Stimulated activated naive CD8-positive, alpha-beta T cell treated with anti-CD3 and anti-CD28 coated beads, Interleukin-15, amount 100 ng/mL, for 72 hours (primary cell): ENCODE measurements at regions not wholly inside any gene's neighbourhood (a gene's known extent, or its start where the extent isn't known, plus 50 kb on each side); places are given as distances from the start of the nearest gene placed in this dataset.

Experiments
- ATAC-seq: fragments of 150-1000 bp; cut with Tn5 transposase; 2 replicates; pipeline ENCODE4 v1.10.0; 2021; ENCODE audit warnings: mild to moderate bottlenecking, moderate library complexity
- DNase-seq, 2 donors: peaks; one replicate each; pipeline ENCODE4 v3.0.0; 2021 to 2022
- H3K27ac Mint-ChIP-seq, 2 donors: one replicate each; pipeline ENCODE4 v1.8.0; 2022; ENCODE audit warnings: mild to moderate bottlenecking in 2 of 2, mixed read lengths in 2 of 2, moderate library complexity in 2 of 2
- H3K27me3 Mint-ChIP-seq: one replicate; pipeline ENCODE4 v1.8.0; 2022; ENCODE audit warnings: mixed read lengths
- H3K4me1 Mint-ChIP-seq: one replicate; pipeline ENCODE4 v1.8.0; 2022; ENCODE audit warnings: mild to moderate bottlenecking, mixed read lengths
- H3K4me3 Mint-ChIP-seq, 2 donors: one replicate each; pipeline ENCODE4 v1.8.0; 2022; ENCODE audit warnings: mild to moderate bottlenecking in 2 of 2, mixed read lengths in 2 of 2, moderate library complexity in 1 of 2
- H3K9me3 Mint-ChIP-seq, 2 donors: one replicate each; pipeline ENCODE4 v1.8.0; 2022; ENCODE audit warnings: mixed read lengths in 2 of 2

DNA sequence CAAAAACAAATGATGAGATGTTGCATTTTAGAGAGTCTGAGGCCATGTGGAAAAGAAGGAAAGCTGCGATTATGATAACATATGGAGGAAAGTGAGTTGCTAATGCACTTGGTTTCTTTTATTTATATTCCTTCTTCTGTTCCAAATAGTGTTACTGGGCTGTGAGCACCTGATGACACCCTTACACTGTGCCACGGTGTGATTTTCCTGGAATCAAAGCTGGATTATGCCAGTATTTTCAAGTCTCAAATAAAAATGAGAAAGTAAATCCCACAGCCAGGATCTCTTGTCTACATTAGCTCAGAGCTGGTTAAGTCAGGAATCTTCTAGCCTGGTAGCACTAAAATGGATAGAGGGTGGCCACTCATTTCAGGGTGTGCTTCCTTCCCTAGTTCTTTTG lies 670.8 kb downstream of the TDRD15 start:
- ATAC-seq = no peak
- Mint-ChIP-seq H3K27ac (no peak overlapping the region), H3K4me1 (no peaks in the 10 kb centered on the region)

DNA sequence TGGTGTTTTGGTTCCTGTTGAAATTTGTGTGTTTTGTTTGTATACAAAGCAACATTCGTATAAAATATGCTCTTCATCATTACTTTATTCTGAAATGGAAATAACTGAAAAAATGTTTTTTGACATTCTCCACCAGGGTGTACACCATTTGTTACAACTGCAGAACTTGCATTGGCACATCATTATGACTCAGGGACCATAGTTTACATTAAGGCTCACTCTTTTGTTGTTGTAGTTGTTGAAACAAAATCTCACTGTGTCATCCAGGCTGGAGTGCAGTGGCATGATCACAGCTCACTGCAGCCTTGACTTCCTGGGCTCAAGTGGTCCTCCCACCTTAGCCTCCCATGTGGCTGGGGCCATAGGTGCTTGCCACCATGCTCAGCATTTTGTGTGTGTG lies 676.6 kb downstream of the TDRD15 start:
- Mint-ChIP-seq H3K4me3 (no peak overlapping the region), H3K4me1 (no peaks in the 10 kb centered on the region), H3K27ac (no peak overlapping the region), H3K27me3 (no peaks in the 10 kb centered on the region), H3K9me3 (peaks cover 0 to 6% of the 10 kb centered on the region in 2 donors)
- no peak for DNase-seq
- no peak for ATAC-seq

More for the DNA sequence above, 670.8 kb downstream of the TDRD15 start:
- DNase-seq = no peak
- Mint-ChIP-seq H3K27me3 (no peaks in the 10 kb centered on the region), H3K9me3 (peaks cover 8 to 10% of the 10 kb centered on the region in 2 donors), H3K4me3 (no peak overlapping the region)

DNA sequence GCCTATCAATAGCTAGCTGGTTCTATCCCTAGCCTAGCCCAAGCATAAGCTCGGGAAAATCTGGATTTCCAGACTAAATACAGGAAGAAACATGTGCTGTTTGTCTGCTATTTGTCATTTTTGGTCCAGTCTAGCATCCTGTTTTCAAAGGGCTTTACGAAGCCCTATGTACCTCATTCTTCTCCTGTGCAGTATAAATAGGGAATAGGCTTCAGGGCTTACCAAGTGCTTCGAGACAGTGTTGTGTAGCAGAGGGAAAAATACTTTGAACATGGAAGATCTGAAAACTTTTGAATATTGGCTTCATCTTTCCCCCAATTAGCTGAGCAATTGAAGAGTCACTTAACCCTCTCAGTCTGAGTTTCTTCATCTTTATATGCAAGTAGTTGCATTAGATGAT lies 679.8 kb downstream of the TDRD15 start:
- H3K9me3 Mint-ChIP-seq = peaks cover 0 to under 1% of the 10 kb centered on the region in 2 donors
- no peak for ATAC-seq
- DNase-seq = no peak
- no peaks in the 10 kb centered on the region for H3K27me3 Mint-ChIP-seq
- H3K27ac Mint-ChIP-seq = no peak overlapping the region
- no peaks in the 10 kb centered on the region for H3K4me1 Mint-ChIP-seq
- no peak overlapping the region for H3K4me3 Mint-ChIP-seq

DNA sequence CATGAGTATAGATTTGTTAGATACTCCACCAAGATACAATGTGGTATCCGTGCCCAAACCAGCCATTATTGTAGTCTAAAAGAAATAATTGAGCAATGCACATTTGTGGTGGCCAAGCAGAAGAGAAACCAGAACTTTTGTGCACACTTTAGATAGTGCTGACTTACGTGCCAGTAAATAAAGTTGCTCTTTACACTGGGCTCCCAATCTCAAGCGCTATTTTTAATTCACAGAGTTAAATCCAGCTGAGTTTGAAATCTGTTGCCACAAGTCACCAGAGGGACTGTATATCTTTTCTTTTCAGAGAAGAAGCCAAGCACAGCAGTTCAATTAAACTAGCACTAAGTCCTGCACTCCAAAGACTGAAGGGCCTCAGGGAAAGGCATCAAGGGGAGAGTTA lies 680.4 kb downstream of the TDRD15 start:
- no peak for DNase-seq
- ATAC-seq = no peak
- H3K27ac Mint-ChIP-seq = no peak overlapping the region
- no peak overlapping the region for H3K4me3 Mint-ChIP-seq
- no peaks in the 10 kb centered on the region for H3K4me1 Mint-ChIP-seq
- H3K27me3 Mint-ChIP-seq = no peaks in the 10 kb centered on the region
- no peaks in the 10 kb centered on the region for H3K9me3 Mint-ChIP-seq

DNA sequence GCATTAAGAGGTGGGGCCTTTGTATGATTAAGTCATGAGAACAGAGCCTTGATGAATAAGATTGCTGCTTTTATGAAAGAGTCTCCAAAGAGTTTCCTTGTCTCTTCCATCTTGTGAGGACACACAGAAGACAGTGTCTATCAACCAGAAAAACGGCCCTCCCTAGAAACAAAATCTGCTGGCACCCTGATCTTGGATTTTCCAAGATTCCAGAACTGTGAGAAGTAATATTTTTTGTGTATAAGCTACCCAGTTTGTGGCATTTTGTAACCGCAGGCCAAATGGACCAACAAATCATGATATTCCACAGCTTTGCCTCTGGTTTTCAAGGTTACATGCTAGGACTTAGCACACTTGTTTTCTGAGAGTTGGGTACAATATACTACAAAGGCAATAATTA lies 687.8 kb downstream of the TDRD15 start:
- H3K9me3 Mint-ChIP-seq = peaks cover 0 to 9% of the 10 kb centered on the region in 2 donors
- DNase-seq (no peak), ATAC-seq (no peak)
- H3K27me3 Mint-ChIP-seq = no peaks in the 10 kb centered on the region
- no peak overlapping the region for H3K27ac Mint-ChIP-seq
- H3K4me1 Mint-ChIP-seq = no peaks in the 10 kb centered on the region
- H3K4me3 Mint-ChIP-seq = no peak overlapping the region

DNA sequence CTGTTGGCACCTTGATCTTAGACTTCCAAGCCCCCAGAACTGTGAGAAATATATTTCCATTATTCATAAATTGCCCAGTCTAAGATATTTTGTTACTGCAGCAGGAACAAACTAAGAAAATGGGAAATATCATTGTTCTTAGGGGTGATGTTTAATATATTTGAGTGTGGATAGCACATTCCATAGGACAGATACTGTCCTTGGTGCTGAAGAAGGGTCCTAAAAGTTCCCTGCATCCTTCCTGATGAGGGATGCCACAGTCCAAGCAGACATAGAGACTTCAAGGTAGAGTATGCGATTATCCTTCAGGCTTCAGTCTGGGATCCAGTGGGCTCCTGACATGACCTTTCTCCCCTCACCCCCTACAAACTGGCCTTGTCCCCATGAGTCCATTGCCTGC lies 689.0 kb downstream of the TDRD15 start:
- H3K4me3 Mint-ChIP-seq = no peak overlapping the region
- no peaks in the 10 kb centered on the region for H3K4me1 Mint-ChIP-seq
- ATAC-seq = no peak
- H3K27me3 Mint-ChIP-seq = no peaks in the 10 kb centered on the region
- no peak overlapping the region for H3K27ac Mint-ChIP-seq
- no peak for DNase-seq
- H3K9me3 Mint-ChIP-seq = peaks cover 0 to 9% of the 10 kb centered on the region in 2 donors

DNA sequence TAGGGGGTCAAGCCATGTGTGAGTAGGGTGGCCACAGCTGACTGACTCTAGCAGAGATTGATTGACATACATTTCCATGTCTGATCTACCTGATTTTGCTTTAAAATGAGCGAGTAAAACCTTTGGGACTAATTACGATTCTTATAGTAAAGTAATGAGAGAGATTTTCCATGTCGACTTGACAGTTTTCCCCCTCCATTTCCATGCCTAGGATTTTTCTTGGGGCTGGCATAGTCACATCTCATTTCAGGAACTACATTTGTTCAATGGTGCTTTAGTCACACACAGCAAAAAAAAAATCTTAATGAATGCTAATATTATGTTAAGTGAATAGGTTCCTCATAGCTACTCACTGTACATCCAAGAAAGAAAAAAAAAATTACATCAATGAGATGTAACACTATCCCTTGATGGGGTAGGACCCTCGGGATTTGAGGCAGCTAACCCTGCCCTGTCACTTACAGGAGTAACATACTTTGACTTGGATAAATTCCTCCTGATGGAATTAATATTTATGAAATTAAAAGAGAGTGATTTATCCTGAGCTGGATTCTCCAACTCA lies 690.9 kb downstream of the TDRD15 start:
- DNase-seq (no peak), ATAC-seq (no peak)
- H3K4me1 Mint-ChIP-seq = no peaks in the 10 kb centered on the region
- H3K4me3 Mint-ChIP-seq = no peak overlapping the region
- peaks cover 0 to 5% of the 10 kb centered on the region in 2 donors for H3K9me3 Mint-ChIP-seq
- no peaks in the 10 kb centered on the region for H3K27me3 Mint-ChIP-seq
- H3K27ac Mint-ChIP-seq = no peak overlapping the region

DNA sequence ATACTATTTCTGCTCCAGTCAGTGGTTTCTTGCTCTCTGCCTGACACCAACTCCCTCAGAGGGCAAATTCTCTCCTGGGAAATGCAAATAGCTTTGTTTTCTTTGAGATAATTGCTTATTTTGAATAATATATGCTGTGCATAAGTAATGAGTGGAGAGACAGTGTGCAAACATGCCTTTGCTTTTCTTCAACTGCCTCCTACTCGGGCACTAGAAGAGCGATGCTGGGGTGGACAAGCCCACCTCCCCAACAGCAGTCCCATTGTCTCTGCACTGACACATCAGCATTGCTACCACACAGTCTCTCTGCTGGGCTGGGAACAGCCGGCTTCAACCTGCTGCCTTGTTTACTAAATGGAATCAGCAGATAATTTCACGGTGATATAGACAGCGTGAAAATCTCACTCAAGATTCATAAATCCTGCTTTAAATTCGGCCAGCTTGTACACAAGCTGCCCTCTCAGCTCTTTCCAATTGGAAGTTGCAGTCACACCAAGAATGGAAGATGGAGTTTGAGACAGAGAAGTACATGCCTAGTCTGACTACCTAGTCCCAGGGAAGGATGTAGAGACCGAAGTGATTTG lies 694.5 kb downstream of the TDRD15 start:
- no peak for ATAC-seq
- peaks cover 0 to 14% of the 10 kb centered on the region in 2 donors for H3K9me3 Mint-ChIP-seq
- no peak overlapping the region for H3K4me3 Mint-ChIP-seq
- no peak for DNase-seq
- no peaks in the 10 kb centered on the region for H3K27me3 Mint-ChIP-seq
- H3K4me1 Mint-ChIP-seq = no peaks in the 10 kb centered on the region
- no peak overlapping the region for H3K27ac Mint-ChIP-seq

DNA sequence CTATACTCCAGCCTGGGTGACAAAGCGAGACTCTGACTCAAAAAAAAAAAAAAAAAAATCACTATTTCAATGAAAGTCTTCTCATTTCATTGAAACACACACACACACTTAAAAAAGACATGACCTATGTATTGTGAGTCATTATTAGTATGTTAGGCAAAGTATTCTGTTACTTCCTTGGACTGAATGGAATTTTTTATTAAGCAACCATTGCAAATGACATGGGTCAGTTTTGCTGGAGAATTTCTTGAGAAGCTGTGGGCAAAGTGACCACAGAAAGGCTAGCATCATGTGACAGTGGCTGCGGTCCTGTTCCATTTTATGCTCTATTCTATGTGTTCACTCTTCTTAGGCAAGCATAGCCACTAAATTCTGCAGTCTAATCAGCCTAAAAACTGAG lies 695.7 kb downstream of the TDRD15 start:
- Mint-ChIP-seq H3K27ac (no peak overlapping the region), H3K4me3 (no peak overlapping the region), H3K9me3 (peaks cover 0 to 14% of the 10 kb centered on the region in 2 donors), H3K4me1 (no peaks in the 10 kb centered on the region), H3K27me3 (no peaks in the 10 kb centered on the region)
- no peak for ATAC-seq
- DNase-seq = no peak

DNA sequence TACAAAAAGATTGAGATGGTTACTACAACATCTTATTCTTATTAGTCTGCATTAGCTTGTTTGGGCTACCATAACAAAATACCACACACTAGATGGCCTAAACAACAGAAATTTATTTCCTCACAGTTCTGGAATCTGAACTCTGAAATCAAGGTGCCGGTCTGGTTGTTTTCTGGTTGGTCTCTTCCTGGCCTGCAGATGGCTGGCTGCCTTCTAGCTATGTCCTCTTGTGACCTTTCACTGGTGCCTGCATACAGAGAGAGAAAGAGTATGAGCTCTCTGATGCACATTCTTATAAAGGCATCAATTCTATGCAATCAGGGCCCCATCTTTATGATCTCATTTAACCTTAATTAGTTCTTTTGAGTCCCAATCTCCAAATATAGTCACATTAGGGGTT lies 696.5 kb downstream of the TDRD15 start:
- ATAC-seq = no peak
- no peaks in the 10 kb centered on the region for H3K27me3 Mint-ChIP-seq
- no peak for DNase-seq
- no peaks in the 10 kb centered on the region for H3K4me1 Mint-ChIP-seq
- H3K9me3 Mint-ChIP-seq = peaks cover 0 to 14% of the 10 kb centered on the region in 2 donors
- no peak overlapping the region for H3K4me3 Mint-ChIP-seq
- H3K27ac Mint-ChIP-seq = no peak overlapping the region

DNA sequence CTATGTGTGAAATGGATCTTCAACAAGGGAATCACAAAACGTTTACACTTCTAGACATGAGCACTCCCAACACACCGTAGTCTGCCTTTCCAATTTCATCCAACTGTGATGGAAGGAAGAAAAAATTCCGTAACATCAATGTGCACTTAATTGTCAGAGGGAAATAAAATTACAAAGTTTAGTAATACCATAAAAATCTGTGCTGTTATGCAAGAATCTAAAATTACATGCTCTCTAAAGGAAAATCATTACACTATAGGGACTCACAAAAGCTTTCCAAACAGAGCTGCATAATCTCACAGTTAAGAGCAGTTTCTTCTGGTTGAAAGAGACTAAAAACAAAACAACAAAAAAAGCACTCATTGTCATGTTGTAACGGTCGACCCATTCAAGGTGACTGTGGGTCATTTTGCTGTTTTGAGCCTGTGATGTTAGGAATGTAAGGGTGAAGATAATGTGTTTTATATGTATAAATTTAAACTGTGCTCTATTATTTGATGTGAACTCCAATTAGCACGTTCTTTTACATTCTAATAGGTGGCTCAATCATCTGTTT lies 698.0 kb downstream of the TDRD15 start:
- ATAC-seq = no peak
- Mint-ChIP-seq H3K4me3 (no peak overlapping the region), H3K4me1 (no peaks in the 10 kb centered on the region), H3K27me3 (no peaks in the 10 kb centered on the region), H3K27ac (no peak overlapping the region), H3K9me3 (peaks cover 0 to 14% of the 10 kb centered on the region in 2 donors)
- no peak for DNase-seq

DNA sequence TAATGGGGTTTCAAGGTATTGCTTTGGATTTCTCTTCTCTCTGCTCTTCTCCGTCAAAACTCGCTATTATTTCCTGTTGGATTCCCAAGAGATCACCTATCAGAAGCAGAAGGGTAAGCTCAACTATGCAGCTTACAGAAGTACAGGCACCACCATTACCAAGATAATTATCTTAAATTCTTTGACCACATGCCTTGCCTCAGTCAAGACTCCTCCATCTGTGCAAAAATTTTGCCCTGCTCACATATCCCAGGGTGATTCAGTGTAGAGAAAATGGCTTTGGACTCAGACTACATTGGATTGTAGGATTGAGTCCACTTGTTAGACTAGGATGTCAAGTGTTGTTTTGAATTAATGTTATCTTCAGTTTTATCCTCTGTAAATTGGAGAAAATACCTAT lies 698.7 kb downstream of the TDRD15 start:
- Mint-ChIP-seq H3K4me3 (no peak overlapping the region), H3K27me3 (no peaks in the 10 kb centered on the region), H3K27ac (no peak overlapping the region), H3K4me1 (no peaks in the 10 kb centered on the region), H3K9me3 (peaks cover 0 to 14% of the 10 kb centered on the region in 2 donors)
- ATAC-seq (no peak), DNase-seq (no peak)

DNA sequence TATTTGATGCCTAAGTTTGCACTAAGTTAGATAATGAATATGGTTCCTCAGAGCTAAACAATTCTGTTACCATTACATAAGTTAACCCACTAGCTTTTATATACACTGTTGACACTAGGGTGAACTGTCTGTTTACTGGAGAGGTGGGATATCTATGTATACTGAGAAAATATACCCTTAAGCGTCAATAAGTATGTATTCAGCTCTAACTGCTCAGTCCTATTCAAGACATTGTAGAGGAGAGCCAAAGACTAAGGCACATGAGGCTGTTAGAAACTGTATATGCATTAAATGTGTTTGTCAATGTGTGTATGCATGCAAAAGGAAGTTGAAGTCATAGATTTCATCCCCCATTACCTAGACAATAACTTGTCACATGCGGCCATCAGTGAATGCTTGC lies 710.0 kb downstream of the TDRD15 start:
- no peak for ATAC-seq
- Mint-ChIP-seq H3K27me3 (no peaks in the 10 kb centered on the region), H3K27ac (no peak overlapping the region), H3K9me3 (peaks cover 11 to 19% of the 10 kb centered on the region in 2 donors), H3K4me3 (no peak overlapping the region), H3K4me1 (no peaks in the 10 kb centered on the region)
- DNase-seq = no peak

DNA sequence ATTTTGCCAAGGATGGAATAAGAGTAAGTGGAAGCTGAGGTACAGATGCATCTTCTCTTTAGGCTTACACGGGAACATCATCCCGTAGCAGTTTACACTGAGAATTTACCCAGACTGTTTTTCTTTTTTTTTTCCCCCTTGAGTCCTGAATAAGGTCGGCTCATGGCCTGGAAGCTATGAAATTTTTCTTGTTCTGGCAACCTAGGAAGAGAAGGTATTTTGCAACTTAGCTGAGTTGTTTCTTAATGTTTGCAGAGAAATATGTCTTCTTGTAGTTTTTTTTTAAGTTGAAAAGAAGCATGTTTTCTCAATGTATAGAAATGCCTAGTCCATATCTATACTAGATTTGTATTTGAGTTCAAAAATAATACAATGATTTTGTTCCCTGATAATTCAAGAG lies 712.5 kb downstream of the TDRD15 start:
- Mint-ChIP-seq H3K4me1 (no peaks in the 10 kb centered on the region), H3K27me3 (no peaks in the 10 kb centered on the region), H3K9me3 (peaks cover 6 to 15% of the 10 kb centered on the region in 2 donors), H3K27ac (no peak overlapping the region), H3K4me3 (no peak overlapping the region)
- ATAC-seq = no peak
- DNase-seq = no peak

DNA sequence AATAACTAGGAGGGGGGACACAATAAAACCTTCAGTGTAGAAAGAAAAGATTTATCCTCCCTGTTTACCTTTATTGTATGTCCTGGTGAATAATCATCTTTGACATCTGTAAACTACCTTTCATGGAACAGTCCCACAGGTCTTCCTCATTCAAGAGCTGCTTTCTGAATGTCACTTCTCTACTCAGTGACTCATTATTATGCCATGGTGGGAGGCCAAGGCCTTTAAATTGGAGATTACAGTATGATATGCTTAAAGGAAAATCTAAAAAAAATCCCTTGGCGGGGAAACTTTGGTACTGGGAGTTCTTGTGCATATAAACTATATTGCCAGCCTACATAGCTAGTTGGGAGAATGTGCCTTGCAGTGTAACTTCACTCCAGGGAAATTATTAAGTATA lies 713.0 kb downstream of the TDRD15 start:
- H3K27me3 Mint-ChIP-seq = no peaks in the 10 kb centered on the region
- no peak for ATAC-seq
- no peaks in the 10 kb centered on the region for H3K4me1 Mint-ChIP-seq
- H3K9me3 Mint-ChIP-seq = peaks cover 6 to 14% of the 10 kb centered on the region in 2 donors
- no peak for DNase-seq
- no peak overlapping the region for H3K4me3 Mint-ChIP-seq
- no peak overlapping the region for H3K27ac Mint-ChIP-seq

DNA sequence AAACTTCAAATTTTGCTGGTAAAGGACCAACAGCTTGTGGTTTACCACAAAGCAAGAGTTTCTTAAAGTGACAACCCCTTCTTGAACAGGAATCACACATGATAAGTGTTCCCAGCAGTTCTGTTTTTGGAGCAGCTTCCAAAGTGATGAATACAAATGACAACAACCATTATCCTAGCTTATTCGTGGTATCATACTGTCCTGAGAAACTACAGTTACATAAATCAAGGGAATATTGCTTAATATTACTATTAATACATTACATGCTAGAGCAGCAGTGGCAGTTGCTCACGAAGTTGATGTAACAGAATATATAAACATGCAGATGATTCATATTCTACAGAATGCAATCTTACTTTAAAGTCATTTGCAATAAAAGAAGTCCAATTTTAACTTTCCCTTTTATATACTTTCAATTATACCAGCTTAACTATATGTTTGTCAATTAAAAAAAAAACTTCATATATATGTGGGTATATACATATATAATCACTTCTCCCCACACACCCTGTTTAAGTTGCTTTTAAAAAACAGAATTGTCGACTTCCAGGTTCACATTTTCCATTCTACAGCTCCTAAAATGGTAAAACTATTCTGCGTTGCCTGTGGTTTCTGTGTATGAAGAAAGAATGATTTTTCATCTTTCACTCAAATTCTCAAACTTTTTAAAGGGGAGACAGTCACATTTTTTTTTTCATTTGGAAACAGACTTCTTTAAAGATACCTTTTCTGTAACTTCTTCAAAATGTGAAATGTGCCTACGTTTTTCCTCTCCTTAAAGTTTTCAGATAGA lies 713.6 kb downstream of the TDRD15 start:
- DNase-seq (no peak), ATAC-seq (no peak)
- Mint-ChIP-seq H3K27me3 (no peaks in the 10 kb centered on the region), H3K27ac (no peak overlapping the region), H3K9me3 (peaks cover 6 to 9% of the 10 kb centered on the region in 2 donors), H3K4me1 (no peaks in the 10 kb centered on the region), H3K4me3 (no peak overlapping the region)
